ENCODE measurements at regions not wholly inside any gene's neighbourhood (a gene's known extent, or its start where the extent isn't known, plus 50 kb on each side); places are given as distances from the start of the nearest gene placed in this dataset.

DNA sequence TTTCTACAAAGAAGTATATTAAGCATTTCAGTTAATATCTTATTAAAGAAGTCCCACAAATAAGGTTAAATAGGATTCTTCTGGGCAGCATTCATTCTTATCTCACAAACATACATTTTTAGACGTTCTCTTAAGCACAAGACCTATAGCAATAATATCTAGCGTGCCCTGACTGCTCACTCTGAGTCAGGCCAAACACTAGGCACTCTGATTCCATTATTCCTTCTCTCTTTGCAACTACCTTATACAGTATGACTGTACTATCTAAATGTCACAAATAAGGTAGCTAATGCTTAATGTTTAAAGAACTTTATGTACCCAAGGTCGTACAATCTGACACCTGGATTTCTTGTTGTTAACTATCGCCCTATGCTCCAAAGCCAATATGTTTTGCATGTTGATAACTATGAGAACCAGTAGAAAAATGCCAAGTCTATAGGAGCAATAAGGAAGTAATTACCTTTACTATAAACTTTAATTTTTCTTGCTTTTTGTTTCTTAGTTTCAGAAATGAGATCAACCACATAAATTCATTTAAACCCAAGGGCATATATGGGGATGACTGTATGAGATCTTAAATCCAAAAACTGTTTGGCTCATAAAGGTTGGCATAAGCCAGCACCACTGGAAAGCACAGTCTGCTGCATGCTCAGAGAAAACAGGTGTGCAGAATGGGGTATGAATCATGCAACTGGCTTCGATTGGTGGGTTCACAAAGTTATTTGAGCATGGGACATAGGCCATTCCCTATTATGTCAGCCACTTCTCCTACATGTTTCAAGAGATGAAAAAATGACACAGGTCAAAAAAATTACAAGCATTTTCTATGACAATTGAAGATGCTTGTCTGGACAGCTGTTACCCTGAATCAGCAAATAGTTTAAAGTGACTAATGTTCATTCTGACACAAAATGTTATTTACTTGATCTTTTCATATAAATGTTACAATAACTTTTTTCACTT, 352.0 kb downstream of the IRS1 start:
- TF ChIP-seq ZFX (IDR thresholded peaks at IDR 0.05), result no peak
- TF ChIP-seq, protein P1, sequence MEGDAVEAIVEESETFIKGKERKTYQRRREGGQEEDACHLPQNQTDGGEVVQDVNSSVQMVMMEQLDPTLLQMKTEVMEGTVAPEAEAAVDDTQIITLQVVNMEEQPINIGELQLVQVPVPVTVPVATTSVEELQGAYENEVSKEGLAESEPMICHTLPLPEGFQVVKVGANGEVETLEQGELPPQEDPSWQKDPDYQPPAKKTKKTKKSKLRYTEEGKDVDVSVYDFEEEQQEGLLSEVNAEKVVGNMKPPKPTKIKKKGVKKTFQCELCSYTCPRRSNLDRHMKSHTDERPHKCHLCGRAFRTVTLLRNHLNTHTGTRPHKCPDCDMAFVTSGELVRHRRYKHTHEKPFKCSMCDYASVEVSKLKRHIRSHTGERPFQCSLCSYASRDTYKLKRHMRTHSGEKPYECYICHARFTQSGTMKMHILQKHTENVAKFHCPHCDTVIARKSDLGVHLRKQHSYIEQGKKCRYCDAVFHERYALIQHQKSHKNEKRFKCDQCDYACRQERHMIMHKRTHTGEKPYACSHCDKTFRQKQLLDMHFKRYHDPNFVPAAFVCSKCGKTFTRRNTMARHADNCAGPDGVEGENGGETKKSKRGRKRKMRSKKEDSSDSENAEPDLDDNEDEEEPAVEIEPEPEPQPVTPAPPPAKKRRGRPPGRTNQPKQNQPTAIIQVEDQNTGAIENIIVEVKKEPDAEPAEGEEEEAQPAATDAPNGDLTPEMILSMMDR (conservative IDR thresholded peaks at IDR 0.05), result no peak
